ENCODE measurements at regions not wholly inside any gene's neighbourhood (a gene's known extent, or its start where the extent isn't known, plus 50 kb on each side); places are given as distances from the start of the nearest gene placed in this dataset.

- H3K27ac ChIP-seq = no peak overlapping the region
- no peaks in the 10 kb centered on the region for H3K27me3 ChIP-seq (replicated peaks; ENCODE audit: insufficient read depth)
- DNase-seq (ENCODE audit: low spot score) (no peak), ATAC-seq (ENCODE audit: insufficient number of reproducible peaks, low FRiP score, low read depth) (no peak)
- H3K9me3 ChIP-seq = no peaks in the 10 kb centered on the region
- no peak overlapping the region for H3K4me3 ChIP-seq
- H3K4me1 ChIP-seq (ENCODE audit: control insufficient read depth in 1 of 2, low read depth in 2 of 2) = no peaks in the 10 kb centered on the region
- no peaks in the 10 kb centered on the region for H3K36me3 ChIP-seq
- no peak for TF ChIP-seq CTCF (IDR thresholded peaks at IDR 0.05)
These were observed 84.8 kb upstream of the HTATIP2 start for GRCh38 chr11:20278727-20279126.

GRCh38 chr11:20277014-20277413 is 86.5 kb upstream of the HTATIP2 start:
- Histone ChIP-seq H3K27ac (no peak overlapping the region), H3K4me1 (ENCODE audit: control insufficient read depth in 1 of 2, low read depth in 2 of 2) (no peaks in the 10 kb centered on the region), H3K27me3 (replicated peaks; ENCODE audit: insufficient read depth) (no peaks in the 10 kb centered on the region), H3K9me3 (no peaks in the 10 kb centered on the region), H3K4me3 (no peak overlapping the region), H3K36me3 (no peaks in the 10 kb centered on the region)
- ATAC-seq (ENCODE audit: insufficient number of reproducible peaks, low FRiP score, low read depth) (no peak), DNase-seq (ENCODE audit: low spot score) (no peak)
- TF ChIP-seq CTCF (IDR thresholded peaks at IDR 0.05) = no peak

GRCh38 chr11:20275987-20276965 is 87.2 kb upstream of the HTATIP2 start:
- Histone ChIP-seq H3K9me3 (no peaks in the 10 kb centered on the region), H3K4me3 (no peak overlapping the region), H3K4me1 (ENCODE audit: control insufficient read depth in 1 of 2, low read depth in 2 of 2) (no peaks in the 10 kb centered on the region), H3K27ac (no peak overlapping the region), H3K27me3 (replicated peaks; ENCODE audit: insufficient read depth) (no peaks in the 10 kb centered on the region), H3K36me3 (no peaks in the 10 kb centered on the region)
- DNase-seq (ENCODE audit: low spot score) = no peak
- no peak for TF ChIP-seq CTCF (IDR thresholded peaks at IDR 0.05)
- ATAC-seq (ENCODE audit: insufficient number of reproducible peaks, low FRiP score, low read depth) = no peak

GRCh38 chr11:20274031-20274430 is 89.5 kb upstream of the HTATIP2 start:
- Histone ChIP-seq H3K4me3 (no peak overlapping the region), H3K36me3 (no peaks in the 10 kb centered on the region), H3K9me3 (no peaks in the 10 kb centered on the region), H3K27ac (no peak overlapping the region), H3K27me3 (replicated peaks; ENCODE audit: insufficient read depth) (no peaks in the 10 kb centered on the region), H3K4me1 (ENCODE audit: control insufficient read depth in 1 of 2, low read depth in 2 of 2) (no peaks in the 10 kb centered on the region)
- DNase-seq (ENCODE audit: low spot score) = no peak
- TF ChIP-seq CTCF (IDR thresholded peaks at IDR 0.05) = no peak
- ATAC-seq (ENCODE audit: insufficient number of reproducible peaks, low FRiP score, low read depth) = no peak

GRCh38 chr11:20261526-20261925 is 101.3 kb upstream of the DBX1 start:
- Histone ChIP-seq H3K36me3 (no peaks in the 10 kb centered on the region), H3K9me3 (no peaks in the 10 kb centered on the region), H3K4me3 (peak overlapping the region; percentile 35), H3K27me3 (replicated peaks; ENCODE audit: insufficient read depth) (no peaks in the 10 kb centered on the region), H3K4me1 (ENCODE audit: control insufficient read depth in 1 of 2, low read depth in 2 of 2) (peaks cover 9 to 10% of the 10 kb centered on the region in 2 donors), H3K27ac (no peak overlapping the region)
- DNase-seq (ENCODE audit: low spot score) (no peak), ATAC-seq (ENCODE audit: insufficient number of reproducible peaks, low FRiP score, low read depth) (no peak)
- TF ChIP-seq CTCF (IDR thresholded peaks at IDR 0.05) = no peak
